ENCODE measurements at regions not wholly inside any gene's neighbourhood (a gene's known extent, or its start where the extent isn't known, plus 50 kb on each side); places are given as distances from the start of the nearest gene placed in this dataset.

DNA sequence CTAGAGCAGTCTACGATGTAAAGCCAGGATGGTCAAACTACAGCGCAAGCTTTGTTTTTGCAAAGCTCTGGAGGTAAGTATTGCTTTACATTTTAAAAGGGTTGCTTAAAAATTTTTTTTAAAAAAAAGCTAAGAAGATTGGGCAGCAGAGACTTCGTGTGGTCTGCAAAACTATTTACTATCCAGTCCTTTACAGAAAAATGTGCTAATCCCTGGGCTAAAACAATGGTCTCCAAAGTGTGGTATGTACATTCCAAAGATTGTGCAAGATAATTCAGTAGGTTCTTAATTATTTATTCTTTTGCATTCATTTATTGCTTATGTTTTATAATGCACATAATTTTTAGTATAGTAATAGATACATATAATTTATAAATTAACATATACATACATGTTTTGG lies 113.2 kb downstream of the MFAP3L start:
- TF ChIP-seq, protein P1, sequence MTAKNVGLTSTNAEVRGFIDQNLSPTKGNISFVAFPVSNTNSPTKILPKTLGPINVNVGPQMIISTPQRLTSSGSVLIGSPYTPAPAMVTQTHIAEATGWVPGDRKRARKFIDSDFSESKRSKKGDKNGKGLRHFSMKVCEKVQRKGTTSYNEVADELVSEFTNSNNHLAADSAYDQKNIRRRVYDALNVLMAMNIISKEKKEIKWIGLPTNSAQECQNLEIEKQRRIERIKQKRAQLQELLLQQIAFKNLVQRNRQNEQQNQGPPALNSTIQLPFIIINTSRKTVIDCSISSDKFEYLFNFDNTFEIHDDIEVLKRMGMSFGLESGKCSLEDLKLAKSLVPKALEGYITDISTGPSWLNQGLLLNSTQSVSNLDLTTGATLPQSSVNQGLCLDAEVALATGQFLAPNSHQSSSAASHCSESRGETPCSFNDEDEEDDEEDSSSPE (CRISPR knock-in tag; IDR thresholded peaks at IDR 0.05), result no peak
- TF ChIP-seq, protein P2, sequence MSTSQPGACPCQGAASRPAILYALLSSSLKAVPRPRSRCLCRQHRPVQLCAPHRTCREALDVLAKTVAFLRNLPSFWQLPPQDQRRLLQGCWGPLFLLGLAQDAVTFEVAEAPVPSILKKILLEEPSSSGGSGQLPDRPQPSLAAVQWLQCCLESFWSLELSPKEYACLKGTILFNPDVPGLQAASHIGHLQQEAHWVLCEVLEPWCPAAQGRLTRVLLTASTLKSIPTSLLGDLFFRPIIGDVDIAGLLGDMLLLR (CRISPR knock-in tag; IDR thresholded peaks at IDR 0.05), result no peak
- TF ChIP-seq, protein P3, sequence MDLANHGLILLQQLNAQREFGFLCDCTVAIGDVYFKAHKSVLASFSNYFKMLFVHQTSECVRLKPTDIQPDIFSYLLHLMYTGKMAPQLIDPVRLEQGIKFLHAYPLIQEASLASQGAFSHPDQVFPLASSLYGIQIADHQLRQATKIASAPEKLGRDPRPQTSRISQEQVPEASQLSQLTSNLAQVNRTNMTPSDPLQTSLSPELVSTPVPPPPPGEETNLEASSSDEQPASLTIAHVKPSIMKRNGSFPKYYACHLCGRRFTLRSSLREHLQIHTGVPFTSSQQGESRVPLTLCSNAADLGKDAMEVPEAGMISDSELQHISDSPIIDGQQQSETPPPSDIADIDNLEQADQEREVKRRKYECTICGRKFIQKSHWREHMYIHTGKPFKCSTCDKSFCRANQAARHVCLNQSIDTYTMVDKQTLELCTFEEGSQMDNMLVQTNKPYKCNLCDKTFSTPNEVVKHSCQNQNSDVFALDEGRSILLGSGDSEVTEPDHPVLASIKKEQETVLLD (CRISPR knock-in tag; IDR thresholded peaks at IDR 0.05; ENCODE audit: low read depth), result no peak
- TF ChIP-seq CENPX (CRISPR knock-in tag; IDR thresholded peaks at IDR 0.05), result no peak
- TF ChIP-seq, protein P4, sequence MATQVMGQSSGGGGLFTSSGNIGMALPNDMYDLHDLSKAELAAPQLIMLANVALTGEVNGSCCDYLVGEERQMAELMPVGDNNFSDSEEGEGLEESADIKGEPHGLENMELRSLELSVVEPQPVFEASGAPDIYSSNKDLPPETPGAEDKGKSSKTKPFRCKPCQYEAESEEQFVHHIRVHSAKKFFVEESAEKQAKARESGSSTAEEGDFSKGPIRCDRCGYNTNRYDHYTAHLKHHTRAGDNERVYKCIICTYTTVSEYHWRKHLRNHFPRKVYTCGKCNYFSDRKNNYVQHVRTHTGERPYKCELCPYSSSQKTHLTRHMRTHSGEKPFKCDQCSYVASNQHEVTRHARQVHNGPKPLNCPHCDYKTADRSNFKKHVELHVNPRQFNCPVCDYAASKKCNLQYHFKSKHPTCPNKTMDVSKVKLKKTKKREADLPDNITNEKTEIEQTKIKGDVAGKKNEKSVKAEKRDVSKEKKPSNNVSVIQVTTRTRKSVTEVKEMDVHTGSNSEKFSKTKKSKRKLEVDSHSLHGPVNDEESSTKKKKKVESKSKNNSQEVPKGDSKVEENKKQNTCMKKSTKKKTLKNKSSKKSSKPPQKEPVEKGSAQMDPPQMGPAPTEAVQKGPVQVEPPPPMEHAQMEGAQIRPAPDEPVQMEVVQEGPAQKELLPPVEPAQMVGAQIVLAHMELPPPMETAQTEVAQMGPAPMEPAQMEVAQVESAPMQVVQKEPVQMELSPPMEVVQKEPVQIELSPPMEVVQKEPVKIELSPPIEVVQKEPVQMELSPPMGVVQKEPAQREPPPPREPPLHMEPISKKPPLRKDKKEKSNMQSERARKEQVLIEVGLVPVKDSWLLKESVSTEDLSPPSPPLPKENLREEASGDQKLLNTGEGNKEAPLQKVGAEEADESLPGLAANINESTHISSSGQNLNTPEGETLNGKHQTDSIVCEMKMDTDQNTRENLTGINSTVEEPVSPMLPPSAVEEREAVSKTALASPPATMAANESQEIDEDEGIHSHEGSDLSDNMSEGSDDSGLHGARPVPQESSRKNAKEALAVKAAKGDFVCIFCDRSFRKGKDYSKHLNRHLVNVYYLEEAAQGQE (IDR thresholded peaks at IDR 0.05; ENCODE audit: borderline replicate concordance in 1 of 2, low read depth in 1 of 2, low read length in 2 of 2), result no peak
- TF ChIP-seq IKZF1 (IDR thresholded peaks at IDR 0.05), result no peak
- TF ChIP-seq EP300 (IDR thresholded peaks at IDR 0.05; ENCODE audit: low read depth in 2 of 2, low read length in 2 of 2), result no peak
- no peak for TF ChIP-seq EP300 (CRISPR knock-in tag; IDR thresholded peaks at IDR 0.05; ENCODE audit: borderline replicate concordance)
- no peak for TF ChIP-seq GTF2F1 (IDR thresholded peaks at IDR 0.05; ENCODE audit: low read length)
- no peak for TF ChIP-seq ZNF678 (CRISPR knock-in tag; IDR thresholded peaks at IDR 0.05)
- no peak for TF ChIP-seq ZNF383 (CRISPR knock-in tag; IDR thresholded peaks at IDR 0.05; ENCODE audit: borderline replicate concordance)
- H3K27ac ChIP-seq (ENCODE audit: extremely low read length, insufficient read depth, low read length), result no peak overlapping the region
- intact Hi-C loops (cut with micrococcal nuclease; ENCODE audit: unreplicated experiment), result no loop called here
- H3K9me3 ChIP-seq (ENCODE audit: low read length), result no peaks in the 10 kb centered on the region; the same call in 1 of the 2 replicates
- WGBS (ENCODE audit: low lambda C conversion rate), result 20% methylated on average over 3 of the region's 3 CpGs
- CTCF ChIA-PET (ENCODE audit: low intra/inter-chr PET ratio, low total read pairs), result no interaction called here
- no peak overlapping the region for H3K4me2 ChIP-seq (ENCODE audit: low read depth, low read length)
- no peak overlapping the region for H2AFZ ChIP-seq (ENCODE audit: low read length)
- in situ Hi-C loops (cut with HindIII; ENCODE audit: extremely low pct_ligation_motif_present, low pct_unique_long_range_greater_than_20kb), result no loop called here
- no peak overlapping the region for H3K9ac ChIP-seq (ENCODE audit: insufficient read depth, low read depth, low read length)
- POLR2A ChIA-PET, result no interaction called here
- no TSS peak for BruUV-seq (replicated peaks)
- H3K4me3 ChIP-seq (replicated peaks in 1 of 3; ENCODE audit: insufficient read depth in 1 of 3, low read depth in 2 of 3, low read length in 3 of 3), result no peak overlapping the region
- H4K20me1 ChIP-seq (ENCODE audit: insufficient read depth, low read length), result no peaks in the 10 kb centered on the region
- ATAC-seq, result no peak
- H3K79me2 ChIP-seq (ENCODE audit: insufficient read depth, low read length), result no peaks in the 10 kb centered on the region
- H3K36me3 ChIP-seq (replicated peaks in 1 of 2; ENCODE audit: control insufficient read depth in 1 of 2, insufficient read depth in 2 of 2, low read length in 2 of 2), result no peaks in the 10 kb centered on the region
- no peak for FAIRE-seq
- DNase-seq (ENCODE audit: low spot score), result no peak
- H3K27me3 ChIP-seq (ENCODE audit: control insufficient read depth in 1 of 2, insufficient read depth in 2 of 2, low read length in 2 of 2), result no peaks in the 10 kb centered on the region; a peak in 1 of 5 replicates
- H3K4me1 ChIP-seq (ENCODE audit: insufficient read depth, low read length), result no peaks in the 10 kb centered on the region; the same call in 1 of the 2 replicates

All from HepG2 (cell line).